HuH-7.5 (cell line): ENCODE measurements at regions not wholly inside any gene's neighbourhood (a gene's known extent, or its start where the extent isn't known, plus 50 kb on each side); places are given as distances from the start of the nearest gene placed in this dataset.
"Not testable (repeated sequence)": the region's sequence is repeated elsewhere in the genome, so short reads cannot be mapped to it uniquely, and the experiment has no call there.

Experiments
- DNase-seq: peaks from one replicate; pipeline ENCODE4 v3.0.0; 2011; ENCODE audit warnings: low spot score

GRCh38 chr10:28354511-28354910 lies 51.6 kb upstream of the MPP7 start:
- no peak for DNase-seq

- no peak for DNase-seq
These were observed 52.5 kb upstream of the MPP7 start for GRCh38 chr10:28355376-28355775.

GRCh38 chr10:28359334-28359733 lies 56.5 kb upstream of the MPP7 start:
- no peak for DNase-seq

- DNase-seq = no peak
These were observed 57.3 kb upstream of the MPP7 start for GRCh38 chr10:28360175-28360574.

- DNase-seq = no peak
These were observed 60.5 kb upstream of the MPP7 start for GRCh38 chr10:28363376-28363775.

- DNase-seq = no peak
These were observed 63.0 kb upstream of the MPP7 start for GRCh38 chr10:28365840-28366239.

GRCh38 chr10:28366994-28367393 lies 64.1 kb upstream of the MPP7 start:
- DNase-seq = no peak

- DNase-seq = no peak
These were observed 64.5 kb upstream of the MPP7 start for GRCh38 chr10:28367413-28367812.

GRCh38 chr10:28367929-28368484 lies 65.1 kb upstream of the MPP7 start:
- DNase-seq = no peak

GRCh38 chr10:28370107-28370835 lies 67.4 kb upstream of the MPP7 start:
- no peak for DNase-seq

- not testable (repeated sequence) for DNase-seq
These were observed 68.8 kb upstream of the MPP7 start for GRCh38 chr10:28371638-28372037.

- no peak for DNase-seq
These were observed 71.2 kb upstream of the MPP7 start for GRCh38 chr10:28374036-28374435.

- DNase-seq = peak; percentile 14
These were observed 72.8 kb upstream of the MPP7 start for GRCh38 chr10:28375399-28376354.

GRCh38 chr10:28378986-28379585 lies 76.2 kb upstream of the MPP7 start:
- DNase-seq = no peak

- no peak for DNase-seq
These were observed 78.6 kb upstream of the MPP7 start for GRCh38 chr10:28381466-28381865.

- DNase-seq = peak; percentile 40
These were observed 79.1 kb upstream of the MPP7 start for GRCh38 chr10:28381903-28382347.

- DNase-seq = no peak
These were observed 79.8 kb upstream of the MPP7 start for GRCh38 chr10:28382525-28383269.

GRCh38 chr10:28384557-28384956 lies 81.7 kb upstream of the MPP7 start:
- no peak for DNase-seq

- DNase-seq = no peak
These were observed 83.1 kb upstream of the MPP7 start for GRCh38 chr10:28385748-28386502.

GRCh38 chr10:28386503-28386868 lies 83.6 kb upstream of the MPP7 start:
- no peak for DNase-seq

GRCh38 chr10:28387140-28387539 lies 84.3 kb upstream of the MPP7 start:
- no peak for DNase-seq
